ENCODE measurements at regions not wholly inside any gene's neighbourhood (a gene's known extent, or its start where the extent isn't known, plus 50 kb on each side); places are given as distances from the start of the nearest gene placed in this dataset.
A peak's percentile ranks its signal among the peaks of the same experiment; 100 is the strongest.

DNA sequence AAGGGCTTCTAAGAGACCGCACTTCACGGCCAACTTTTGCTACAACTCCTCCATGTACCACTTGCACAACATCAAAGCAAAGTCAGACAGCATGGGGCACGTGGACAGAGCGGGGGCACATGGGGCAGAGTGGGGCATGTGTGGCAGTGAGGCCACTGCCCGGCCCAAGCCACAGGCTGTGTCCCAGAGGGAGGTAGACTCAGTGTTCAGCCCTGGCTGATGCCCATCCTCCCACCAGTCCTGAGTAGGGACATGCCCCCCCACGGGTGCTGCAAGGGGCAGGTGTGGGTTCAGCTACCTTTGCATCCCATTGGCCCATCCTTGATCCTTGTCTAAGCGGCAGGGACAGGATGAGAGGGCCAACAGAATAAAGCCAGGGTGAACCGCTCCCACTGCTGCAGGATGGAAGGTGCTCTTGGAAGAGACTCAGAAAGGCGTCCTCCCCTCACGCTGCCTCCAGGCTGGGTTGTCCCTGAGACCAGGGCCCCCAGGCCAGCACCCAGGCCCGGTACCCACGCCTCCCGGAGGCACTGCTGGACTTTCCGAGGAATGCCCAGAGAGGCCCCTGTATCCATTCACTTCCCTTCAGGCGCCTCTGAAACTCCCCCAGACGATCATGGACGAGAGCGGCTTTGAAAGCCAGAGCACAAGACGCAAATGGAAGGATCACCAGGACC lies 218.2 kb downstream of the NDUFA10 start:
- Histone ChIP-seq H3K4me3 (ENCODE audit: severe bottlenecking) (no peak overlapping the region), H3K9me3 (ENCODE audit: severe bottlenecking) (no peaks in the 10 kb centered on the region), H3K27ac (ENCODE audit: poor library complexity, severe bottlenecking) (no peak overlapping the region), H3K36me3 (ENCODE audit: low read depth) (no peaks in the 10 kb centered on the region), H3K4me1 (ENCODE audit: insufficient read depth, poor library complexity, severe bottlenecking) (no peaks in the 10 kb centered on the region), H3K27me3 (ENCODE audit: insufficient read depth, poor library complexity, severe bottlenecking) (peaks cover 12% of the 10 kb centered on the region)
- no peak for TF ChIP-seq CTCF (IDR thresholded peaks at IDR 0.05; ENCODE audit: poor library complexity, severe bottlenecking)
- no peak for ATAC-seq (ENCODE audit: low read depth)
- DNase-seq (ENCODE audit: low spot score) = no peak

DNA sequence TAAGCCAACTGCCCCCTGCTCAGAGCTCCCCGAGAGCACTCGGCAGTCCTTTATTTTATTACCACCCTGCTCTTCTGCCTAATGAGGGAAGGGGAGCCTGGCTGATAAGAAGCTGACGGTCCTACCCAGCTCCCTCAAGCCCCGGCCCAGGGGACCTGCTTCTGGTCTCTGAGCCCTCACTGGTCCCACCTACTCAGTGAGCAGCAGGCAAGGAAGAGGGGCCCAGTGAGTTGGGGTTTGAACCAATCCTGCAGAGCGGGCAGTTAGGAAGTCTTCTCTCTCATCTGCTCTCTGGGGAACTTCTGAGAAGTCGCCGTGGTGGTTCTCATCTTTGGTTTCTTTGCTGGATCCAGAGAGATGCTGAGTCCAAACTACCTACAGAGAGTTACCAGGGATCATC lies 218.9 kb downstream of the NDUFA10 start:
- Histone ChIP-seq H3K27ac (ENCODE audit: poor library complexity, severe bottlenecking) (no peak overlapping the region), H3K36me3 (ENCODE audit: low read depth) (no peaks in the 10 kb centered on the region), H3K4me3 (ENCODE audit: severe bottlenecking) (no peak overlapping the region), H3K27me3 (ENCODE audit: insufficient read depth, poor library complexity, severe bottlenecking) (peaks cover 12% of the 10 kb centered on the region), H3K4me1 (ENCODE audit: insufficient read depth, poor library complexity, severe bottlenecking) (no peaks in the 10 kb centered on the region), H3K9me3 (ENCODE audit: severe bottlenecking) (no peaks in the 10 kb centered on the region)
- ATAC-seq (ENCODE audit: low read depth) (no peak), DNase-seq (ENCODE audit: low spot score) (peak; percentile 39)
- TF ChIP-seq CTCF (IDR thresholded peaks at IDR 0.05; ENCODE audit: poor library complexity, severe bottlenecking) = no peak

- no peak for TF ChIP-seq CTCF (IDR thresholded peaks at IDR 0.05; ENCODE audit: poor library complexity, severe bottlenecking)
- H3K27me3 ChIP-seq (ENCODE audit: insufficient read depth, poor library complexity, severe bottlenecking) = peaks cover 12% of the 10 kb centered on the region
These were observed 219.7 kb downstream of the NDUFA10 start for GRCh38 chr2:239805414-239805813.

DNA sequence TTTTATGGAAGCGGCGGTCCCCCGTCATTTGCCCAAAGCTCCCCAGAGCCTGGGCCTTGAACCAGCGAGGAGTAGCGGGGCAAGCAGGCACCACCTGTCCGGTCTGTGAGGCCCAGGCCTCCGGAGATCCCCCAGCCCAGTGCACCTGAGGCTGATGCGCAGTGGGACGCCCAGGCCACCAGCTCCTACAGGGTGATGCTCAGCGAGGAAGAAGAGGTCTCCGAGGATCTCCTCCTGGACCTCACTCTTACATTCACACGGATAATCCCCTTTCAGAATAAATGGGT lies 220.2 kb downstream of the NDUFA10 start:
- ATAC-seq (ENCODE audit: low read depth) (no peak), DNase-seq (ENCODE audit: low spot score) (no peak)
- no peak for TF ChIP-seq CTCF (IDR thresholded peaks at IDR 0.05; ENCODE audit: poor library complexity, severe bottlenecking)
- H3K4me3 ChIP-seq (ENCODE audit: severe bottlenecking) = no peak overlapping the region
- H3K27me3 ChIP-seq (ENCODE audit: insufficient read depth, poor library complexity, severe bottlenecking) = peaks cover 12% of the 10 kb centered on the region
- no peaks in the 10 kb centered on the region for H3K9me3 ChIP-seq (ENCODE audit: severe bottlenecking)
- H3K36me3 ChIP-seq (ENCODE audit: low read depth) = no peaks in the 10 kb centered on the region
- no peaks in the 10 kb centered on the region for H3K4me1 ChIP-seq (ENCODE audit: insufficient read depth, poor library complexity, severe bottlenecking)
- H3K27ac ChIP-seq (ENCODE audit: poor library complexity, severe bottlenecking) = no peak overlapping the region

More at GRCh38 chr2:239805414-239805813, 219.7 kb downstream of the NDUFA10 start:
- DNase-seq (ENCODE audit: low spot score) (no peak), ATAC-seq (ENCODE audit: low read depth) (no peak)
- no peak overlapping the region for H3K4me3 ChIP-seq (ENCODE audit: severe bottlenecking)
- H3K9me3 ChIP-seq (ENCODE audit: severe bottlenecking) = no peaks in the 10 kb centered on the region
- no peak overlapping the region for H3K27ac ChIP-seq (ENCODE audit: poor library complexity, severe bottlenecking)
- H3K4me1 ChIP-seq (ENCODE audit: insufficient read depth, poor library complexity, severe bottlenecking) = no peaks in the 10 kb centered on the region
- H3K36me3 ChIP-seq (ENCODE audit: low read depth) = no peaks in the 10 kb centered on the region

DNA sequence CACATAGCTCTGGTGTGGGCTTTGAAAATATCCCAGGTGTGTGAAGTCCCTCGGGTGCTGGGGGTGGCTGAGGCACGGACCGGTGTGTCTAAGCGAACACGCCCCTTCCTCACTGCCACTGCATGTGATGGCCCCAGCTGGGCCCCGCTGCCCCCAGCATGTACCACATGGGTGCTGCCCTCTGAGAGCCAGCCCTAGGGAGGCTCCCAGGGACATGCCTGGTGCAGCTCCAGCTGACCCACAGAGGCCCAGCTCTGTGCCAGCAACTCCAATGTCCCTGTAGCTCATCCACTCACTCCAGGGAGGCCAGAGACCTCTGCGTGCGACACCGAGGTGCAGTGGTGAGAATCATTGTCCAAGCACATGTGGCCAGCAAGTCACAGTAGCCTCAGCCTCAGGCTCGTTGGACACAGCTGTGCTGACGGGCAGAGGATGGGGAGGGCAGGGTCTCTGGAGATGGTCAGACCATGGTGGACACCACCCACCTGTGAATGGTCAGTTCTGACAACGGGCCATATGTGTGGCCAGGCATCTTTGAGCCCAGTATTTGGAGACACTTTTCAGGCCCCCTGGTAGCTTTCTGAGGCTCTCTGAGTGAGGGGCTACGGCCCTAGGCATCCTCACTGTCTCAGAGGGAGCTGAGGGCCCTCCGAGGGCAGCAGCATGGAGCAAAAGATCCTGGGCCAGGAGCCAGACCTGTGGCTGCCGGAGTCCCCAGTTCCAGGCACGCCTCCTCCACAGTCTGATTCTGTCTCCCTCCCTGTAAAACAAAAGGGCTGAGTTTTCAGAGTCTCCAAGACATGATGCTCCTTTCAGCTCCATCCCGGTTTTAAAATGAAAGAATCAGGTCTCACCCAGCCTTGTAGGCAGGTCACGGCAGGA lies 220.7 kb downstream of the NDUFA10 start:
- Histone ChIP-seq H3K27ac (ENCODE audit: poor library complexity, severe bottlenecking) (no peak overlapping the region), H3K27me3 (ENCODE audit: insufficient read depth, poor library complexity, severe bottlenecking) (peaks cover 12% of the 10 kb centered on the region)
- no peak for ATAC-seq (ENCODE audit: low read depth)

More for the DNA sequence above, 220.7 kb downstream of the NDUFA10 start:
- no peak for DNase-seq (ENCODE audit: low spot score)
- TF ChIP-seq CTCF (IDR thresholded peaks at IDR 0.05; ENCODE audit: poor library complexity, severe bottlenecking) = no peak
- Histone ChIP-seq H3K4me3 (ENCODE audit: severe bottlenecking) (no peak overlapping the region), H3K9me3 (ENCODE audit: severe bottlenecking) (no peaks in the 10 kb centered on the region), H3K4me1 (ENCODE audit: insufficient read depth, poor library complexity, severe bottlenecking) (no peaks in the 10 kb centered on the region), H3K36me3 (ENCODE audit: low read depth) (no peaks in the 10 kb centered on the region)
